DMS53 treated with DMSO at 0.1 percent for 48 hours (cell line): ENCODE measurements at regions not wholly inside any gene's neighbourhood (a gene's known extent, or its start where the extent isn't known, plus 50 kb on each side); places are given as distances from the start of the nearest gene placed in this dataset.
"Not testable (repeated sequence)": the region's sequence is repeated elsewhere in the genome, so short reads cannot be mapped to it uniquely, and the experiment has no call there.

ENCODE experiments used
- DNase-seq: peaks from one replicate; lab custom pipeline; 2025; ENCODE audit not compliant: unreplicated experiment; lab: John Stamatoyannopoulos, UW

DNA sequence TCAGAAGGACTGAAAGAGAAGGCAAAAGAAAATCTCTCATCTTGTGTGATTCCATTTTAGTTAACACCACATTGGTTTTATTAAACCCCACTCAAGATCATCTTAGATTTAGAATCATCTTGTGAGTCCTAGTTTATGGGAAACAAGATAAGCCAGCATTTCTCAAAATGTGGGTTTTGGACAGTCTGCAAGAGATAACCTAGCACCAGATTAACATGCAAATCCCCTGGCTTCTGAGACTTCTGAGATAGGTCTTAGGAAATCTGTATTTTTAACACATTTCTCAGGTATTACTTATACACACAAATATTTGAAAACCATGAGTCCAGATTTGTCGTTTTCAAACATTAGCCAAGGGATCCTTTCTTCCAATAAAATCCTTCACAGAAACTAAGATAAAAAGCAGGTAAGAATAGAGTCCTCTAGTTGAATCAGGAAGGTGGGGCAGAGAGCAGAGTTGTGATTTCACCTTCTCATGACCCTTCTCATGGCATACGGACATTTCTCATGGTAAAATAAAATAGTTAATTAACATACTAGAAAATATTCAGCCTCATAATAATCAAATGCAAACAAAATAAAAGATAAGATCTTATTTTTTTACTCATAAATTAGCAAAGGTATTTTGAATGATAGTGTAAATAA lies 287.2 kb upstream of the FN1 start:
- no peak for DNase-seq

DNA sequence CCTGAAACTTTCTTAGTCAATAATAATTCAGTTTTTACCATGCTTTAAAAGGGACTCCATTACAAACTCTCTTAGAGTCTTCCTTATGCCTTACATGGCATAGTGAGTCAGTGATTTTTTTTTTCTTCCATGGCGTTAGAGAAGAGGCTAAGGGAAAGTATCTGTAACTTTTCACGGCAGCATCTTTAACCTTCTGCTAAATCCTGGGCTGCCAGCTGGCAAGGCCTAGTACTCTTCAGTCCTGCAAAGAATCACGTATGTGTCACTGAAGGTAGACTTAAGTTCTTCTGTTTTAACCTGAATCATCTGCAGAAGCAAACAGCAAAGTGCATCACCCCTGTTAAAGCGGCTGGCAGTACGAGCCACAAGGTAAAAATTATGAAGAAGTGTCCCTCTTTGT lies 286.3 kb upstream of the FN1 start:
- DNase-seq = no peak

DNA sequence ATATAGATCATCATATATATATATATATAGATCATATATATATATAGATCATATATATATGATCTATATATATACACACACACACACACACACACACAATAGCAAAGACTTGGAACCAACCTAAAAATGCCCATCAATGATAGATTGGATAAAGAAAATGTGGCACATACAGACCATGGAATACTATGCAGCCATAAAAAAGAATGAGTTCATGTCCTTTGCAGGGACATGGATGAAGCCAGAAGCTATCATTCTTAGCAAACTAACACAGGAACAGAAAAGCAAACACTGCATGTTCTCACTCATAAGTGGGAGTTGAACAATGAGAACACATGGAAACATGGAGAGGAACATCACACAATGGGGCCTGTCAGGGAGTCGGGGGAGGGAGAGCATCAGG lies 285.6 kb upstream of the FN1 start:
- DNase-seq = not testable (repeated sequence)

DNA sequence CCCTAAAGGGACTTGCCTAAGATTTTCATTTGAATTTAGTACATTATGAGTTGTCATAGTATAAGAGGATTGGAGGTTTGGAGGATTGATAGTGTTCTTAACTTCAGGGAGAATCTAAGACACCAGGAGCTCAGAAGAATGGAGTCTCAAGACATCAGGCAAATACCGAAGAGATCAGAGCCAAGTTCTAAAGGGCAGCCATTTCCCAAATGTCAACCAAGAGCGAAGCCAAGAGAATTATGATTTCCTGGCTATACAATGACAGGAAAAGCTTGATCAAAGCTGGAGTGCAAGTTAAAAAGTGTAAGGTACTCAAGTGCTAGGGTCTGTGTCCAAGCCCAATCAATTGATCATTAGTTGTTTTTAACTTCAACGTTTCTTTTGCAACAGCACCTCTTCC lies 283.0 kb upstream of the FN1 start:
- DNase-seq = no peak

DNA sequence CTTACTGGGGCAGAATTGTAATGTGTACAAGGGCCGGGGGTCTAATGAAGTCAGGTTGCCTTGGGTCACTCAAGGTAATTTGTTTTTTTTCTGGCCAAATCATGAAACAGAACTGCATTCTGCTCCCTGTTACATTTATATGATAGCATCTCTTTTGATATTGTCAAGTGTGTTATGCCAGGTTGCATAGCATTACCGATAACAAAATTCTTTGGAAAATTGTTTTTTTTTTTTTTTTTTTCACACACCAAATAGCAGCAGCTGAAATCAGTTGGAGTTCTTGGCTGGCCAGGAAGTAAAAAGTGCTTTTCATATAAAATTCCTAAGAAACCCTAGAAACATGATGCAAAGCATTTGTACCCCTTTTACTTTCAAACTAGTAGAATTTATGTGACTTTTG lies 282.6 kb upstream of the FN1 start:
- no peak for DNase-seq

DNA sequence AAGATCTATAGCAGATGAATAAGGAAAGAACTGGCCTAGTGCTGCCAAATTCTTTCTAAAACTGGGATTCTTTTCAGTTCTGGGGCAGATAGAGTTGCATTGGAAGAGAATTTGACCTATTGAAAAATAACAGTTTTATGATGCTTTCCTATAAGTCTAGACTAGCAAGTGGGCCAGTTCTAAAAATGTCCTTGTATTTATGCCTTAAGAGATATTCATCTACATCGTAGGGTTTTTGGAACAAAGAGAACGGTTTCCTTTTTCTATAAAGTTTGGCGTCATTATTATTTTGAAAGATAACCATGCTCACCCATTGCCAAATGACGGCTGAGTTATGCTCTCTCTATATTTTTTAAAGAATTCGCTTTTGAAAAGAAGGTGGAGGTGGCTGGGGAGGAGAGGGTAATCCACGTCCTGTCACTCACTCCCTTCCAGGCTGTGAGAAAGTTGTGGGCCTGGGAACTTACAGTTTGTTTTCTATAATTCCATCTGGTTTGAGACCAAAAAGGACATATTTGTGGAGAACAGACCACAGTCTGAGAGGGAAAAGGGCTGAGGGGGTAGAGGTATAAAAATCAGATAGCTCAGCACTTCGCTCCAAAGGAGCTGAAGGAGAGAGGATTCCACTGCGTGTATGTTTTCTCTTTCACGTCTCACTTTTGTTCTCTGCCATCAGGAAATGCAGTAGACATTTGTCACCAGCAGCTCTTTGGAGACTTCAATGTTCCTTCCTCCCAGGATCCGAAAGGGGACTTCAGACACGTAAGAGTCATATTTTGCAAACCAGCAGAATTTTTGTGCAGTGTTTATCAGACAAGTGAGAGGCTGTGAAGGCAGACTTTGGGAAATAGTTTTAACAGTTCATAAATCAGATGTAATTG lies 281.9 kb upstream of the FN1 start:
- no peak for DNase-seq

DNA sequence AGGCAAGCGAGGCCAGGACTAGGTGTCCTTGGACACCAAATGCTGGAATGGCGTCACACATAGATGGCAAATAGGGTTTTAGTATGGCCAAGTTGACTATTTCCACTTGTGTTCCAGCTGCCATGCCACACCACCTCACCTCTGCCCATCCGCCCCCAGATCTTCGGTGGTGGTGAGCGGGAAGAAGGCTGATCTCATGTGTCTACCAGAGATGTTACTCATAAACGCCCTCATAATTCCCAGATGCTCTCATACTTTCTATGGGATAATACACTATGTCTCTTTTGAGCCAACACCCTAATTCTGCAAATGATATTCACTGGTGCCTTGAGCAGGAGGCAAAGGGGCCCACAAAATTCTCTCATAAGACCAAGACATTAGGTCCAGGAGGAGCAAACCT lies 281.1 kb upstream of the FN1 start:
- no peak for DNase-seq

DNA sequence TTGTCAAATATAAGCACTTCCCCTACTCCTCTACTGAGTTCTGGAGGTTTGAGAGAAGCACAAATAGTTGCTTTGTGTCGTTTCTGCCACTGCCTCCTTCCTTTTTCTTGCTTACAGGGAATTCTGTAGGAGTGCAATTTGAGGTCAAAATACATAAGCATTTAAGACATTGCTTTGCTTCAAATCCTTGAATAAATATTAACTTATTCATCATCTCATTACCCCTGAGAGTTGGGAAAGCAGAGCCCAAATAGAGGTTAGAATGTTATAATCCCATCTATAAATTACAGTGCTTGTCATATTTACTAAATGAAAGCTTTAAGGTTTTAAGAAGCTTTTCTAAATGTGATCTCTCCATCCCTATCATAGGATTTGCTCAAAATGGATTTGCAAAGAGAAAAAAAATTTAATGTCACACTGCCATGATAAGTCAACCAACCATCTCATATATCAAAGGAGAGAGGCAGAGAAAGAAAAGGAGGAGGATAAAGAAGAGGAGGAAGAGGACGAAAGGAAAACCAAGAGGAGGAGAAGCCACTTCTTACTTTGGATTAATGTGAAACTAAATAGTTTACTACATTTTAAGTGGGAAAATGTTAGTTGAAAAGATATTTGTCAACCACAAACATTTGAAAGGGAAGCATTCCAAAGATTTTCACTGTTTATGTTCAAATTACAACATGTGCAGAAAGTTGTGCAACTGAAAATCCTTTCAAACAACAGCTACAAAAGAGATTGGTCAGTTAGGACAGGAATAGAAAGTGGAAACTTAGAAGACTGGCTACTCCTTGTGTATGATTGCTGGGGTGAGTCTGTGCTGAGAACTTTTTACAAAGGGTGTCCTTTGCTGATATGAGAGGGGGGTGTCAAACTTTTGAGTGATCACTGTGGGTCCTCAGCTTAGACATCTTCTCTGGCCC lies 277.3 kb upstream of the FN1 start:
- DNase-seq = no peak

DNA sequence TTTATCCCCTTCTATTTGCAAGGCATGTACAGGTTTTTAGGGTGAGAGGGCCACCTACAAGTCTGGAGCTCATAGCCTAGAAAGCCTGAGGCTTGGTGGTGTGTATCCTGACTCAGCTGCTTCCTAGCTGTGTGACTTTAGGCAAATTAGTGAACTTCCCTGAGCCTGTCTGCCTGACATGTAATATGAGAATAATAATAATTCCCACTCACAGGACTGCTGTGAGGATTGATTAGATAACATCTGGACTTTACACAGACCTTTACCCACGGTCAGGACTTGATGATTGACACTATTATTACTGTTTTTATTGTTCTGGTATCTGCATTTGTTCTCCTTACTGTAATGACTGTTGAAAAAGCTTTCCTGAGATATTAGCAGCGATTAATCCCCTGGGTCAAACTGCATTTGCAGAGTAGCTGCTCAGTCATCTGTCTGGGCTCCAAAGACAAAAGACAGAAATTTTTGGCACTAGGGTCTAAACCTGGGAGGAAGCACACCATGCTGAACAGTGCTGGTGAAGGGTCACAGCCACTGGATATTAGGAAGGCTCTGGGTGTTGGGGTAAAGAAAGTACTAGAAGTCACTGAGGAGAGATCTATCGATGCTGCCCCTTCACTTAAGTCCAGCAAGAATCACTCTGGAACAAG lies 276.5 kb upstream of the FN1 start:
- no peak for DNase-seq

DNA sequence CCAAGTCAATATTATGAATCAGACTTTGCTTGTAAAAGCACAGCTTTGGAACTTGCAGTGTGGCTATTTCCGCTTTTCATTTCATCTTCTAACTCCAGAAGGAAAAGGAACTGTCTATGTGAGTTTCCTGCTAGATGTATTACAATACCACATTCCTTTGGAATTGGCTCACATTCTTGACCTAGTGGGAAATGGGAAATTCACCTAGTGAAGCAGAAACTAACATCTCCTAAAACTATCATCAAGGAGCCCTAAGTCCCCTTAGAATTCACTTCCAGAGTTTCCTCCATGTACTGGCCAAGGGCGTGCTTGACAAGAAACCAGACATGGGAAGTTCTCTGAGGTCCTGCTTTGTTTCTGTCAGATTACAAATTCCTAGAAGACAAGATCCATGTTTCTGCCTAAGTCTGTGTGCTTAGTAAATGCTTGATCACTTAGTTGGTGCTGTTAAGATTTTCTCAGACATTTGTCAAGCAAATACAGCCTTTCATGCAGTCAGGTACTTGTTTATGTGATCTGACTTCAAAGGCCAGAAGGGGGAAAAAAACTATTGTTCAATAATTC lies 275.7 kb upstream of the FN1 start:
- DNase-seq = no peak

DNA sequence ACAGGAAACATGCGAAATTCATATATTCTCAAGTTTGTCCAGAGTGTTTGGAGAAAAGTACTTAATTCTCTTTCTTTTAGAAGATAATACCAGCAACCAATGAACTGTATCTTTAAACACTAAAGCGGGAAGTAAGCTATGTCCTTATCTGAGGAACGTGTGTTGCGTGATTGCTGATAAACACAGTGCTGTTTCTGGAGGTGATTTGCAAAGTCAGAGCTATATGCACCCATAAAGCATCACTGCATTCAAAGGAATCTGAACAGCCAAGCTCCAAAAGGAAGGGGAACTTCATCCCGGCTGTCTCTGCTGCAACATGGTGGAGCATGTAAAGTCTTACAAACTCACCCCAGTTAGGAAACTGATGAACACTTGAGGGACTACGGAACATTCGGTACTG lies 271.7 kb upstream of the FN1 start:
- no peak for DNase-seq

DNA sequence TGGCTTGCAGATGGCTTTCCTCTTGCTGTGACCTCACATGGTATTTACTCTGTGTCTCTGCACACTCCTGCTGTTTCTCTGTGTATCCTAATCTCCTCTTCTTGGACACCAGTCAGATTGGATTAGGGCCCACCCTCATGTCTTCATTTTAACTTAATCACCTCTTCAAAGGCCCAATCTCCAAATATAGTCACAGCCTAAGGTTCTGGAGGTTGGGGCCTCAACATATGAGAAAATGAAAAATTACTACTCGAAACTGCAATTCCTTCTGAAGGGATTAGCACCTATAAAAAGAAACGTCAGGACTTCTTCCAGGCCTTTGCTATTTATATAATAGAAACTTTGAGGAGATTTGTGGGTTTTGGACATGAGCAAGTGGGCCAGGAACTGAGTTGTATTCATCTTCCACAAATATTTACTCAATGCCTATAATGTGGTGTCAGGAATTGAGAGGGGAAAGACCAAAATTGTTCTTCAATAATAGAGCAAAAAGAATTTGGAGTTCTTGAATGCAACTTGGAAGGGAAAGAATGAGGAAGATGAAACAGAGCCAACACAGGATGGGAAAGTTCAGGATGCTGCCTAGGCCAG lies 270.0 kb upstream of the FN1 start:
- no peak for DNase-seq

DNA sequence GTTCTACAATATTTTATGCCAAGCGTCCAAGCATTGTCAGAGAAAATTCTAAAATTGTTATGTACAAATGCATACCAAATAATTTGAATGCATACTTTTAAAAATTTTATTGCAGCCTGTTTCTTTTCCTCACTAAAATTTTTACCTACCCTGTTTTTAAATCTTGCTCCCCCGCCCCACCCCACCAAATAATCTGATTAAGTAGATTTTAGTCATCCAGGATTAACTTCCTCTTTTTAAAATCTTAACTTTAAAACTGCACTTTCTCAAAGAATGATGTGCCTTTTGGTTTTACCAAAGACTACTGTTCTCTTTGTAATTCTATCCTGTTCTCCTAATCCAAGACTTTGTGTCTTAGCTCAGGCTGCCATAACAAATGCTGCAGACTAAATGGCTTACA lies 269.4 kb upstream of the FN1 start:
- no peak for DNase-seq

DNA sequence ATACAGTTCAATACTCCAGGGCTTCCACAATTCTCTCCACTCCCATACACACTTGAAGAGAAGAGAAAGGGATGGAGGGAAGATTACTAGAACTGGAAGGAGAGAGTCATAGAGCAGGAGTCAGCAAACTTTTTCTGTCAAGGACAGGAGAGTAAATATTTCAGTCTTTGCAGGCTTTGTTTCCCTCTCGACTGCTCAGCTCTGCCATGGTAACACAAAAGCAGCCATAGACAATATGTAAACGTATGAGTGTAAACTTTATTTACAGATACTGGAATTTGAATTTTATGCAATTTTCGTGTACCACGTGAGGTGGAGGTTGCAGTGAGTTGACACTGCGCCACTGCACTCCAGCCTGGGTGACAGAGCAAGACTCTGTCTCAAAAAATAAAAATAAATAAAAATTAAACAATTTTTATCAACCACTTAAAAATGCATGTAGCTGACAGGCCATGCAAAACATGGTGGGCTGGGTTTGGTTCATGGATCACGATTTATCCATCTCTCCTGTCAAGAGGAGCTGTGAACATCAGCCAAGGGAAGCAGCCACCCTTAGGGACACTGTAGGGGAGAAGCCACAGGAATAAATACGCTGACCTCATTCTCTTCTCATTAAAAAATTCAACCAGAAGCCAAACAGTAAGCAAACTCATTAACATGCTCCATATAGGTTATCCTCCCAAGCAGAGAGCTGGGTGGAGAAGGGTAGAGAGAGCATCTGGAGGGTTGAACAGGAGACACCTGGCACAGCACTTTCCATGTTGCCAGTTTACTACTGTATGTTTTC lies 266.4 kb upstream of the FN1 start:
- DNase-seq = no peak

DNA sequence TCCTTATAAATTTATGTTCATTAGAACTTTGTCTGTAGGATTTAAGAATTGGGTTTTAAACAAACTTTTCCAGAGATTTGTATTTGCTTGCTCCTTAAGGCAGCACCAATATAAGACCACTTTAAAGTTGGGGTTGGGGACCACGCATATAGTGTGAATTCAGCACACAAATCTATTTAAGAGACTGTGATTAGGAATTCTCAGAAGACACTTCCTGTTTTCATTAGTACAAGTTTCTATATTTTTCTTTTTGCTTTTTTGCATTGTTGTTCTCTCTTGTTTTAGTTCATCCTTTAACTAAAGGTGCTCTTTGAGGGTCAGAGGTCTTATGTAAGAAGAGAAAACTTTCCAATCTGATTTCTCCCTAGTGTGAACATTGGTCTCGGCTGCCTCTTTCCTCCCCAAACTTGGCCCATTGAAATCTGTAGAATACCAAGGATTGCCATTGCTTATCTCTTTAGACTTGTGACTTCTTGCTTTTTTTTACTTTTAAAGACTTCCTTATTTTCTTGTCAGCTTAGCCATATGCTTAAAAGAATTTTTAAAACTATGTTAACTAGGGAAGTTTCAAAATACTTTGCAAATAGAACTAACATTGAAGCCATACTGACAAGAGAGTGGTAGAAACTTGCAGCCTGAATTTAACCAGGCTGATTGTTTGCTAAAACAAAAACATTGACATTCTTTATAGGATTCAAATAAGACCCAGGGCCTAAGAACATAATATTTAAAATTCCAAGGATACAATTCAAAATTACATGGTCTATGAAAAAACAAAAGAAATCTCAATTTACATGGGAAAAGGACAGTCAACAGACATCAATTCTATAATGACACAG lies 264.1 kb upstream of the FN1 start:
- DNase-seq = no peak

DNA sequence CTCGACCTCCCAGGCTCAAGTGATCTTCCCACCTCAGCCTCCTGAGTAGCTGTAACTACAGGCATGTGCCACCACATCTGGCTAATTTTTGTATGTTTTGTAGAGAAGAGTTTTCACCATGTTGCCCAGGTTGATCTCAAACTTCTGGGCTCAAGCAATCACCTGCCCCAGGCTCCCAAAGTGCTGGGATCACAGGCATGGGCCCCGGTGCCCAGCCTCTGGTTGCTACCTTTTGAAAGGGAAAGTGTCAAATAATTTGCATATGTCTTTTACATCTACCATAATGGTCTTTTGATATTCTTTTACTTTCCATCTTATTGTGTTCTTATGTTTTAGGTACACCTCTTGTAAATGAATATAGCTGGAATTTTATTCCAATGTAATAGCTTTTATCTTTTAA lies 263.1 kb upstream of the FN1 start:
- DNase-seq = no peak

DNA sequence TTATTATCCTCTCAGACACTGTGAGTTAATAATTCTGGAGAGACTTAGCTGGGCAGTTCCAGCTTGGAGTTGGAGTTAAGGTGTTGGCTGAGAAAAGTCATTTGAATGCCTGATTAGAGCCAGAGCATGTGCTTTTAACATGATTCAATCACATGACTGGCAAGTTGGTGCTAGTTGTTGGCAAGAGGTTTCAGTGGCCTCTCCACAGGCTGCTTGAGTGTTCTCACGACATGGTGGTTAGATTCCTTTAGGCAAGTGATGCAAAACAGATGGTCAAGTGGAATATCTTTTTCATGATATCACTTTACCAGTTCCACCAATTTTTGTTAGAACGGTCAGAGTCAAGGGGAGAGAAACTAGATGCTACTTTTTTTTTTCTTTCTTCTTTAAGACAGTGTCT lies 262.7 kb upstream of the FN1 start:
- no peak for DNase-seq

DNA sequence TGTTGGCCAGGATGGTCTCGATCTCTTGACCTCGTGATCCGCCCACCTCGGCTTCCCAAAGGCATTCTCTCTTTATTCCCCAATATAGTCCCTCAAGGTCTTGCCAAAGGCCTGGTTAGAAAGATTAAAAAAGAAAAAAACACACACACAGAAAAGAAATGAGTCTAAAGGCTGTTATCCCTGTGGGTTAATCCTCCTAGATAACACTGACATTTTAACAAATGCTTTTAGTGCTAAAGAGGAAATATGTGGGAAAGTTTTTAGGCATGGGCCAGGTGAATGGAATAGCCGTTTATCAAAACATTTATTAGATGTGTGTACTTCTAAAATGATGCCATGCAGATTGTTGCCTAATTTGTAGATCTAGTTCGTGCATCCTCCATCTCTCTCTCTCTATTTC lies 261.6 kb upstream of the FN1 start:
- no peak for DNase-seq

DNA sequence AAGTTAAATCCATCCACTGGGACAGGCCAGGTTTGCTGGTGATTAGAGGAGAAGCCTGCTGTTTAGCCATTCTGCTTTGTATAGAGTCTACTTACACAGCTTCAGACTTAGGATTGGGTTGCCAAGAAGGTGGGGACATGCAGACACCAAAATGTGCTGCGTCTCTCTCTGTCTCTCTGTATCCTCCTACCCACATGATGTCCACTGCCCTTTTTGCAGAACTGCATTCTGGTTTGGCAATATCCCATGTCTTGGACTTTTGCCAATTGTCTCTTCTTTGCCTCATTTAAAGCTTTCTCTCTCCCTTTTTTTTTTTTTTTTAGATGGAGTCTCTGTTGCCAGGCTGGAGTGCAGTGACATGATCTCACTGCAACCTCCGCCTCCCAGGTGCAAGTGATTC lies 261.1 kb upstream of the FN1 start:
- no peak for DNase-seq
